Gastroesophageal sphincter (tissue), 4 donors: ENCODE measurements at regions not wholly inside any gene's neighbourhood (a gene's known extent, or its start where the extent isn't known, plus 50 kb on each side); places are given as distances from the start of the nearest gene placed in this dataset.
"Not testable (repeated sequence)": the region's sequence is repeated elsewhere in the genome, so short reads cannot be mapped to it uniquely, and the experiment has no call there.

Source experiments
- ATAC-seq: fragments of 150-250 bp; one replicate; pipeline ENCODE4 v1.9.1; 2016; ENCODE audit warnings: mild to moderate bottlenecking, moderate library complexity
- H3K27ac ChIP-seq, 4 donors: fragments of 200-600 bp; sonication (generic) in 3 of 4; 1 replicate in 3 of 4; 2 replicates in 1 of 4; pipeline ENCODE4 v1.5.1; 2016 to 2019
- H3K27me3 ChIP-seq: fragments of 200-600 bp; sonication (generic); one replicate; pipeline ENCODE4 v1.5.1; 2019
- H3K36me3 ChIP-seq, 2 donors: fragments of 200-600 bp; sonication (generic); one replicate each; pipeline ENCODE4 v1.5.1; 2019; ENCODE audit warnings: control low read depth in 1 of 2
- H3K4me1 ChIP-seq, 3 donors: fragments of 200-600 bp; sonication (generic); 1 replicate in 2 of 3; 2 replicates in 1 of 3; pipeline ENCODE4 v1.5.1; 2016 to 2019; ENCODE audit warnings: control low read depth in 2 of 3
- H3K4me3 ChIP-seq, 2 donors: fragments of 200-600 bp; sonication (generic); one replicate each; pipeline ENCODE4 v1.5.1; 2019; ENCODE audit warnings: mild to moderate bottlenecking in 1 of 2, moderate library complexity in 1 of 2
- H3K9me3 ChIP-seq, 3 donors: fragments of 200-600 bp; sonication (generic); one replicate each; pipeline ENCODE4 v1.5.1; 2017 to 2019; ENCODE audit warnings: control low read depth in 2 of 3
- CTCF ChIP-seq, 4 experiments: fragments of 200-600 bp in 2 of 4; fragments of 450-650 bp in 2 of 4; sonication (generic) in 1 of 4; IDR thresholded peaks; one replicate each; pipeline ENCODE4 v1.5.1; 2017 to 2019; ENCODE audit warnings: antibody characterized with exemption in 4 of 4, mild to moderate bottlenecking in 2 of 4, moderate library complexity in 2 of 4
- EP300 ChIP-seq: sonication (generic); formaldehyde crosslinking; IDR thresholded peaks from one replicate; pipeline ENCODE4 v1.6.1; 2017; ENCODE audit warnings: antibody characterized with exemption, mild to moderate bottlenecking
- POLR2A ChIP-seq, 2 donors: fragments of 450-650 bp; IDR thresholded peaks; one replicate each; pipeline ENCODE4 v1.6.1; 2017; ENCODE audit warnings: antibody characterized with exemption in 2 of 2, mild to moderate bottlenecking in 2 of 2, moderate library complexity in 1 of 2
- POLR2AphosphoS5 ChIP-seq: sonication (generic); formaldehyde crosslinking; IDR thresholded peaks from one replicate; pipeline ENCODE4 v1.6.1; 2017; ENCODE audit warnings: antibody characterized with exemption
- WGBS, 2 donors: methylation state at CpG; one replicate each; pipeline ENCODE4 v1.1.5; 2018; ENCODE audit warnings: low coverage in 1 of 2; 5-methylcytosine and 5-hydroxymethylcytosine counted together

DNA sequence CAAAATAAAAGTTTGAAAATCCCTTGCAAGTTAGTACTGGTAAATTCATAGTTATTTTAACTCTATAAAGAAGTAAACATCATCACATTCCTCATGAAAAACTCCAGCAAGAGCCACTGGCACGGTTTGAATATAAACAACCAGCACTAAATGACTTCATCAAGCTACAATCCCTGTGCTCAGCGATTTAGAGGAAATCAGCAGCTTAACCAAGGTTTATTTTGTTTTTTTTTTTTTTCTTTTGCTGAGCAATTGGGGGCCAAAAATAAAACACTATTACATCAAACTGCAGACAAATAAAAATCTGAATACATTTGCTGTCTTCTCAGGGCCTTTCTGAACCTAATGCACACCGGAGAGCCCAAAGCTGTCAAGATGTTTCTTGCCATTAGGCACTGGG is 106.2 kb upstream of the SLC24A2 start:
- Histone ChIP-seq H3K4me1 (no peaks in the 10 kb centered on the region), H3K9me3 (no peaks in the 10 kb centered on the region), H3K27me3 (no peaks in the 10 kb centered on the region), H3K36me3 (no peaks in the 10 kb centered on the region), H3K4me3 (no peak overlapping the region), H3K27ac (no peak overlapping the region)
- no peak for ATAC-seq
- WGBS, 2 donors: 12 to 42% methylated on average over 3 of the region's 3 CpGs
- no peak for TF ChIP-seq CTCF (IDR thresholded peaks at IDR 0.05)
- no peak for TF ChIP-seq EP300
- no peak for TF ChIP-seq POLR2AphosphoS5
- no peak for TF ChIP-seq POLR2A (IDR thresholded peaks at IDR 0.05)

- Histone ChIP-seq H3K36me3 (no peaks in the 10 kb centered on the region), H3K9me3 (no peaks in the 10 kb centered on the region), H3K27ac (no peak overlapping the region), H3K27me3 (no peaks in the 10 kb centered on the region), H3K4me1 (no peaks in the 10 kb centered on the region), H3K4me3 (no peak overlapping the region)
- TF ChIP-seq EP300 (no peak), POLR2A (IDR thresholded peaks at IDR 0.05) (no peak), POLR2AphosphoS5 (no peak), CTCF (IDR thresholded peaks at IDR 0.05) (no peak)
- 84 to 87% methylated on average over 4 of the region's 4 CpGs for WGBS, 2 donors
- no peak for ATAC-seq
Measured at GRCh38 chr9:19885608-19886007, 96.8 kb upstream of the SLC24A2 start.

GRCh38 chr9:19879062-19879461 is 90.2 kb upstream of the SLC24A2 start:
- TF ChIP-seq POLR2AphosphoS5 (no peak), POLR2A (IDR thresholded peaks at IDR 0.05) (no peak), EP300 (no peak), CTCF (IDR thresholded peaks at IDR 0.05) (no peak)
- no peaks in the 10 kb centered on the region for H3K36me3 ChIP-seq
- no peaks in the 10 kb centered on the region for H3K27me3 ChIP-seq
- no peak overlapping the region for H3K4me3 ChIP-seq
- no peaks in the 10 kb centered on the region for H3K4me1 ChIP-seq
- H3K27ac ChIP-seq: no peak overlapping the region
- ATAC-seq: no peak
- WGBS, 2 donors: 53% methylated on average over 2 of the region's 2 CpGs; no CpG with 5 or more reads in 1 of the 2 donors
- H3K9me3 ChIP-seq: no peaks in the 10 kb centered on the region

GRCh38 chr9:19876569-19877316 is 87.9 kb upstream of the SLC24A2 start:
- no peaks in the 10 kb centered on the region for H3K4me1 ChIP-seq
- ATAC-seq: no peak
- TF ChIP-seq EP300 (no peak), POLR2A (IDR thresholded peaks at IDR 0.05) (no peak), POLR2AphosphoS5 (no peak), CTCF (IDR thresholded peaks at IDR 0.05) (no peak)

GRCh38 chr9:19875291-19875920 is 86.6 kb upstream of the SLC24A2 start:
- TF ChIP-seq POLR2AphosphoS5 (no peak), EP300 (no peak), POLR2A (IDR thresholded peaks at IDR 0.05) (no peak), CTCF (IDR thresholded peaks at IDR 0.05) (no peak)
- no peak for ATAC-seq
- no peak overlapping the region for H3K4me3 ChIP-seq
- no peaks in the 10 kb centered on the region for H3K36me3 ChIP-seq
- peaks cover 0 to 11% (median 0%) of the 10 kb centered on the region in 3 donors for H3K9me3 ChIP-seq
- H3K4me1 ChIP-seq: no peaks in the 10 kb centered on the region
- no peaks in the 10 kb centered on the region for H3K27me3 ChIP-seq
- no peak overlapping the region for H3K27ac ChIP-seq
- 72 to 76% methylated on average over 5 of the region's 5 CpGs for WGBS, 2 donors

More at GRCh38 chr9:19876569-19877316, 87.9 kb upstream of the SLC24A2 start:
- no peaks in the 10 kb centered on the region for H3K36me3 ChIP-seq
- H3K4me3 ChIP-seq: no peak overlapping the region
- H3K9me3 ChIP-seq: peaks cover 0 to 6% (median 0%) of the 10 kb centered on the region in 3 donors
- H3K27me3 ChIP-seq: no peaks in the 10 kb centered on the region
- WGBS, 2 donors: 62 to 100% methylated on average over 1 to 3 of the region's 3 CpGs
- H3K27ac ChIP-seq: no peak overlapping the region

- peaks cover 0 to 11% (median 0%) of the 10 kb centered on the region in 3 donors for H3K9me3 ChIP-seq
- H3K27ac ChIP-seq, ATAC-seq, H3K4me3 ChIP-seq, H3K27me3 ChIP-seq, H3K36me3 ChIP-seq, H3K4me1 ChIP-seq: not testable (repeated sequence)
- 67 to 79% methylated on average over 1 to 2 of the region's 2 CpGs for WGBS, 2 donors
Measured at GRCh38 chr9:19873188-19873587, 84.4 kb upstream of the SLC24A2 start.
